Skeletal muscle tissue (tissue), 3 donors: ENCODE measurements at regions not wholly inside any gene's neighbourhood (a gene's known extent, or its start where the extent isn't known, plus 50 kb on each side); places are given as distances from the start of the nearest gene placed in this dataset.
"Not testable (repeated sequence)": the region's sequence is repeated elsewhere in the genome, so short reads cannot be mapped to it uniquely, and the experiment has no call there.

Experiments
- H3K27ac ChIP-seq: one replicate; pipeline ENCODE4 v1.7.0; 2013; ENCODE audit warnings: mild to moderate bottlenecking, low read depth, low read length, inconsistent platforms
- H3K27me3 ChIP-seq, 3 donors: one replicate each; pipeline ENCODE4 v1.7.0; 2013; ENCODE audit warnings: low read length in 3 of 3; ENCODE audit not compliant: control insufficient read depth in 3 of 3, insufficient read depth in 3 of 3
- H3K36me3 ChIP-seq, 3 donors: one replicate each; pipeline ENCODE4 v1.7.0; 2013; ENCODE audit warnings: low read length in 3 of 3; ENCODE audit not compliant: control insufficient read depth in 3 of 3, insufficient read depth in 3 of 3
- H3K4me1 ChIP-seq, 3 donors: one replicate each; pipeline ENCODE4 v1.7.0; 2013; ENCODE audit warnings: low read length in 3 of 3, mild to moderate bottlenecking in 3 of 3; ENCODE audit not compliant: control insufficient read depth in 3 of 3, insufficient read depth in 3 of 3
- H3K4me3 ChIP-seq, 3 donors: one replicate each; pipeline ENCODE4 v1.7.0; 2013; ENCODE audit warnings: low read length in 3 of 3
- H3K9ac ChIP-seq, 3 donors: one replicate each; pipeline ENCODE4 v1.7.0; 2013; ENCODE audit warnings: low read length in 3 of 3, mild to moderate bottlenecking in 3 of 3, moderate library complexity in 2 of 3, low read depth in 1 of 3
- H3K9me3 ChIP-seq, 3 donors: one replicate each; pipeline ENCODE4 v1.7.0; 2013; ENCODE audit warnings: low read length in 3 of 3; ENCODE audit not compliant: control insufficient read depth in 3 of 3
- donor health status: Osteomylitis.

GRCh38 chr6:11379805-11380204, 147.3 kb upstream of the NEDD9 start:
- H3K4me1 ChIP-seq: no peaks in the 10 kb centered on the region
- H3K27ac ChIP-seq: no peak overlapping the region
- H3K36me3 ChIP-seq: no peaks in the 10 kb centered on the region
- no peak overlapping the region for H3K9ac ChIP-seq
- no peaks in the 10 kb centered on the region for H3K9me3 ChIP-seq
- no peaks in the 10 kb centered on the region for H3K27me3 ChIP-seq
- no peak overlapping the region for H3K4me3 ChIP-seq

- no peak overlapping the region for H3K9ac ChIP-seq
- H3K36me3 ChIP-seq: no peaks in the 10 kb centered on the region
- H3K4me1 ChIP-seq: no peaks in the 10 kb centered on the region
- no peaks in the 10 kb centered on the region for H3K9me3 ChIP-seq
- no peak overlapping the region for H3K4me3 ChIP-seq
- no peak overlapping the region for H3K27ac ChIP-seq
- no peaks in the 10 kb centered on the region for H3K27me3 ChIP-seq
Observed at GRCh38 chr6:11378639-11379038, 146.2 kb upstream of the NEDD9 start.

DNA sequence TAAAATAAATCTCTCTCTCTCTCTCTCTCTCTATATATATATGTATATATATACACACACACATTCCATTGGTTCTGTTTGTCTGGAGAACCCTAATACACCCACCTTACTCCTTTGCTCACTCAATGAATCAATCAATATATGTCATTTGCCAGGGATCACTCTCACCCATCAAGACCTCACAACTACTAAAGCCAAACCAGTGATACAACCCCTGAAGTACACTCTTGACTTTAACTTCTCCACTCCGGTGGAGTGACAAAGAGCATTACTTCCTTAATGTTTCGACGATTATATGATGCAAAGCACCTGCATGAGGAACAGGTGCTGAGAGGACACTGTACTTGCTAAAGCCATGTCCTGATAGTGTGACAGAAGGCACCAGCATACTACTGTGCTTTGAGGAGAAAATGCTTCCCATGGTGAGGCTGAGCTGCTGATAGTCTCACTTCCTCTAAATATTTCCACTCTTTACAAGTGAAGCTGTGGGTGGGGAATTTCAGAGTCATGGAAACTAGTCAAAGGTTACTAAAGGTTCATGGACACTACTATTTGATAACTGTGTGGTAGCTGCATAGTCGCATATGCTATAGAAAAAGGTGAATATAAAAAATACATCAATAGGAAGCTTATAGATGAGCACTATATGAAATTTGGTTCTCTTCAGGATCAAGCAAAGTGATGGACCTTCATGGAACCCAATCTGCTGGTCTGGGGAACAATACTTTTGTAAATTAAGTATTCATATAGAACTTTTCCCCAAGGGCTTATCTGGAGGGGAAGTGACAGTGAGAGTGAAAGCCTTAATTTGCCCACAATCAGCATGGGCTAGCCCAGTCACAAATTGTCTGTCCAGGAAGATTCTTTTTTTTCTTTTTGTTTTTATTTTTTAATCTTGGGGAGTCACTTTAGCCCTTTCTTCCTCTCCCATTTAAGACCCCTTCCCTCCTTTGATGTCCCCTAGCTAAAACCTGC, 141.9 kb upstream of the NEDD9 start:
- no peak overlapping the region for H3K4me3 ChIP-seq
- H3K27ac ChIP-seq: no peak overlapping the region
- peaks cover 4 to 8% (median 6%) of the 10 kb centered on the region in 3 donors for H3K4me1 ChIP-seq
- no peaks in the 10 kb centered on the region for H3K27me3 ChIP-seq
- H3K9ac ChIP-seq: no peak overlapping the region
- no peaks in the 10 kb centered on the region for H3K36me3 ChIP-seq
- no peaks in the 10 kb centered on the region for H3K9me3 ChIP-seq

- H3K27me3 ChIP-seq: no peaks in the 10 kb centered on the region
- no peak overlapping the region for H3K9ac ChIP-seq
- no peaks in the 10 kb centered on the region for H3K36me3 ChIP-seq
- H3K4me1 ChIP-seq: peaks cover 4 to 8% (median 8%) of the 10 kb centered on the region in 3 donors
- H3K4me3 ChIP-seq: no peak overlapping the region
- H3K9me3 ChIP-seq: no peaks in the 10 kb centered on the region
- no peak overlapping the region for H3K27ac ChIP-seq
Observed at GRCh38 chr6:11373208-11373607, 140.7 kb upstream of the NEDD9 start.

DNA sequence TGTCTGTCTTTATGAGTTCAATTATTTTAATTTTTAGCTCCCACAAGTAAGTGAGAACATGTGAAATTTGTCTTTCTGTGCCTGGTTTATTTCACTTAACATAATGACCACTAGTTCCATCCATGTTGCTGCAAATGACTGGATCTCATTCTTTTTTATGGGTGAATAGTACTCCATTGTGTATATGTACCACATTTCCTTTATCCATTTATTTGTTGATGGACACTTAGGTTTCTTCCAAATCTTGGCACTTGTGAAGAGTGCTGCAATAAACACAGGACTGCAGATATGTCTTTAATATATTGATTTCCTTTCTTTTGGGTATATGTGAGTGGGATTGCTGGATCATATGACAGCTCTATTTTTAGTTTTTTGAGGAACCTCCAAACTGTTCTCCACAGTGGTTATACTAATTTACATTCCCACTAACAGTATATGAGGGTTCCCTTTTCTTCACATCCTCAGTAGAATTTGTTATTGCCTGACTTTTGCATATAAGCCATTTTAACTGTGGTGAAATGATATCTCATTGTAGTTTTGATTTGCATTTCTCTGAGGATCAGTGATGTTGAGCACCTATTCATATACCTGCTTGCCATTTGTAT, 139.8 kb upstream of the NEDD9 start:
- not testable (repeated sequence) for H3K9ac ChIP-seq, H3K27me3 ChIP-seq, H3K9me3 ChIP-seq, H3K4me3 ChIP-seq, H3K27ac ChIP-seq, H3K36me3 ChIP-seq
- H3K4me1 ChIP-seq: peaks cover 8 to 11% (median 11%) of the 10 kb centered on the region in 3 donors

DNA sequence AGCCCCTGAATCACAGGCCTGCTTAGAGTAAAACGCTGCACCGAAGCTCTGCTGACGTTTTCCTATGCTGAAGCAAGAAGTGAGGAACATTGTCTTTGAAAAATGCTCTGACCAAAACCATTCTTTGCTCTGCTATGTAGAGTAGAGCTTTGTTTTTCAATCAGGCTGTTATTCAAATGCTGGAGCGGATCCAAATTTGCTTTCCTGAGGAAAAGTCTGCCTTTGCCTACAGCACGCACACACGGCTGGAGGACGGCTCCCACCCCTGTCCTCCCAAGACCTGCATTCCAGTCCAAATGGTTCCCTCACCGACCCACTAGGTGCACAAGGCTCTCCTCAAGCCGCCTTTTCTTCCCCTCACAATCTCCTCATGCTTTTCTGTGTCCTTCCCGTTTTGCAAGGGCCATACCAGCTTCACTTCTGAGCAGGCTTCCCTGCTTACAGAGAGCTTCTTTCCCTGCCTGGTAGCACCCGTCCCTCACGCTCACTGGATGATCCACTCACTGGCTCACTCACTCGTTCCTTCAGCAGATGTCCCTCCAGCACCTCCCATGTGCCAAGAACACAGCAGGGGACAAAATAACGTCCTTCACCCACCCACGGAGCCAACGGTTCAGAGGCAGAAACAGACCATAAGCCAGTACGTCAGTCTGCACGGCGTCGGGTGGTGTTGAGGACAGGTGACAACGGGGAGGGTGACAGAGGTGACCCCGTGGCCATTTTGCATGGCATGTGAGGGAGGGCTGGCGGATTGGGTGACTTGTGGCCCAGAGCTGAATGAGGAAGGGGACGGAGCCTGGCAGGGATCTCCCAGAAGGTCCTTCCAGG, 137.9 kb upstream of the NEDD9 start:
- H3K4me3 ChIP-seq: peak overlapping the region in 1 of 3 donors; percentile 22
- H3K4me1 ChIP-seq: peaks cover 8 to 15% (median 11%) of the 10 kb centered on the region in 3 donors
- H3K27me3 ChIP-seq: no peaks in the 10 kb centered on the region
- no peaks in the 10 kb centered on the region for H3K9me3 ChIP-seq
- no peak overlapping the region for H3K9ac ChIP-seq
- peak overlapping the region; percentile 64 for H3K27ac ChIP-seq
- H3K36me3 ChIP-seq: no peaks in the 10 kb centered on the region

- Histone ChIP-seq H3K4me1 (peaks cover 8 to 15% (median 15%) of the 10 kb centered on the region in 3 donors), H3K27ac (no peak overlapping the region), H3K27me3 (no peaks in the 10 kb centered on the region), H3K4me3 (no peak overlapping the region), H3K36me3 (no peaks in the 10 kb centered on the region), H3K9ac (no peak overlapping the region), H3K9me3 (no peaks in the 10 kb centered on the region)
Observed at GRCh38 chr6:11368760-11369159, 136.3 kb upstream of the NEDD9 start.

- no peaks in the 10 kb centered on the region for H3K9me3 ChIP-seq
- peaks cover 8 to 15% (median 15%) of the 10 kb centered on the region in 3 donors for H3K4me1 ChIP-seq
- no peak overlapping the region for H3K27ac ChIP-seq
- H3K27me3 ChIP-seq: no peaks in the 10 kb centered on the region
- no peak overlapping the region for H3K4me3 ChIP-seq
- H3K9ac ChIP-seq: no peak overlapping the region
- H3K36me3 ChIP-seq: no peaks in the 10 kb centered on the region
Observed at GRCh38 chr6:11368264-11368663, 135.8 kb upstream of the NEDD9 start.

- peak overlapping the region; percentile 63 for H3K27ac ChIP-seq
Observed at GRCh38 chr6:11367638-11368199, 135.3 kb upstream of the NEDD9 start.

More at GRCh38 chr6:11367638-11368199, 135.3 kb upstream of the NEDD9 start:
- Histone ChIP-seq H3K27me3 (no peaks in the 10 kb centered on the region), H3K4me3 (no peak overlapping the region), H3K9ac (no peak overlapping the region), H3K9me3 (no peaks in the 10 kb centered on the region), H3K36me3 (no peaks in the 10 kb centered on the region), H3K4me1 (peaks cover 8 to 15% (median 15%) of the 10 kb centered on the region in 3 donors)
